Right lobe of liver (tissue), 6 donors: ENCODE measurements at regions not wholly inside any gene's neighbourhood (a gene's known extent, or its start where the extent isn't known, plus 50 kb on each side); places are given as distances from the start of the nearest gene placed in this dataset.

Experiments used
- ATAC-seq, 4 donors: fragments of 200-7000 bp; cut with Tn5 transposase; one replicate each; pipeline ENCODE4 v1.9.1; 2020; ENCODE audit warnings: mild to moderate bottlenecking in 4 of 4, moderate library complexity in 4 of 4
- DNase-seq, 3 donors: peaks; one replicate each; pipeline ENCODE4 v3.0.0-alpha.2; 2020
- H3K27ac ChIP-seq, 3 donors: fragments of 200-600 bp; one replicate each; pipeline ENCODE4 v1.8.0; 2022
- H3K27me3 ChIP-seq, 2 donors: fragments of 200-600 bp; one replicate each; pipeline ENCODE4 v1.8.0; 2022
- H3K36me3 ChIP-seq, 4 donors: fragments of 200-600 bp; sonication (generic) in 1 of 4; one replicate each; pipeline versions ENCODE4 v1.5.1 to v1.8.0; 2017 to 2022; ENCODE audit warnings: control low read depth in 1 of 4
- H3K4me1 ChIP-seq, 4 donors: fragments of 200-600 bp; sonication (generic) in 1 of 4; one replicate each; pipeline versions ENCODE4 v1.5.1 to v1.8.0; 2017 to 2022; ENCODE audit warnings: control low read depth in 1 of 4
- H3K4me3 ChIP-seq, 3 donors: fragments of 200-600 bp; one replicate each; pipeline ENCODE4 v1.8.0; 2022
- H3K9me3 ChIP-seq, 4 donors: fragments of 200-600 bp; sonication (generic) in 1 of 4; one replicate each; pipeline versions ENCODE4 v1.5.1 to v1.8.0; 2017 to 2022; ENCODE audit warnings: control low read depth in 1 of 4
- POLR2A ChIP-seq: fragments of 450-650 bp; IDR thresholded peaks from one replicate; pipeline ENCODE4 v1.6.1; 2017; ENCODE audit warnings: antibody characterized with exemption, mild to moderate bottlenecking
- WGBS: methylation state at CpG from one replicate; pipeline ENCODE4 v1.1.6; 2018; ENCODE audit warnings: low coverage, low lambda C conversion rate; ENCODE audit not compliant: insufficient coverage; ENCODE audit errors: missing lambda C conversion rate; 5-methylcytosine and 5-hydroxymethylcytosine counted together
- intact Hi-C, 2 donors: fragments of 100-400 bp; cut with DNase I; formaldehyde crosslinking; loops; one replicate each; pipeline versions ENCODE4 v1.11.2 to v1.14.1; 2022
- TF ChIP-seq, protein P1 (sequence below), 4 donors: fragments of 200-600 bp in 3 of 4; fragments of 450-650 bp in 1 of 4; IDR thresholded peaks; one replicate each; pipeline versions ENCODE4 v1.5.1 to v1.8.0; 2016 to 2022; ENCODE audit warnings: antibody characterized with exemption in 4 of 4, mild to moderate bottlenecking in 2 of 4
- donor health status: DM: no; HTN: yes; CAD: no.
- donor health status: DM: no; HTN: no; CAD: no.
- donor health status: DM: no; HTN: no; CAD: no.
- donor health status: DM: no; HTN: yes; CAD: no.
- donor health status: DM: no; HTN: yes; CAD: no.

DNA sequence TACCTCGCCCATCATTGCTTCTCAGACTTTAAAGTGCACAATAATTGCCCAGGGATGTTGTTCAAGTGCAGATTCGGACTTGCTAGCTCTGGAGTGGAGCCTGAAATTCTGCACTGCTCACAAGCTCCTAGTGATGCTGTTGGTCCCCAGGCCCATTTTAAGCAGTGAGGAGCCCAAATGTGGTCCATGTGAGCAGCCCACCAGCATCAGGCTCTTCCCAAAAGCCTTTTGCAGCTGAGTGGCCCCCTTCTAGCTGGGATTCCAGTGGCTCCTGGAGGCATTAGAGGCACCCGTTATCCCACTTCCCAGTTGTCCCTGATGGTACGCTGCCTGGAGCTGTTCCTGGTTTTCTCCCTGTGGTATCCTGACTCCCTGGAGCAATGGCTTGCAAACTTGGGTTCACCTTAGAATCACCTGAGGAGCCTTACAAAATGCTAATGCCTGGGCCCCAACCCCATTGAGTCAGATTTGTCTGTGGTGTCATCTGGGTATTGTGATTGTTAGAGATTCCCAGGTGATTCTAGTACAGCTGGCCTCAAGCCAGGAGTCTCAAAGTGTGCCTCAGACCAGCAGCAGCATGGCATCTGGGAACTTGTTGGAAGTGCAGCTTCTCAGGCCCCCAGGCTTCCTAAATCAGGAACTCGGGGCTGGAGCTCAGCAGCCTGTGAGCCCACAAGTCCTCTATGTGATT, 186.9 kb upstream of the SLC24A3 start:
- Histone ChIP-seq H3K4me1 (no peaks in the 10 kb centered on the region), H3K36me3 (no peaks in the 10 kb centered on the region), H3K27me3 (no peaks in the 10 kb centered on the region), H3K9me3 (no peaks in the 10 kb centered on the region), H3K27ac (no peak overlapping the region), H3K4me3 (no peak overlapping the region)
- intact Hi-C loops, result no loop called here
- no peak for DNase-seq
- TF ChIP-seq POLR2A, result no peak
- TF ChIP-seq, protein P1, sequence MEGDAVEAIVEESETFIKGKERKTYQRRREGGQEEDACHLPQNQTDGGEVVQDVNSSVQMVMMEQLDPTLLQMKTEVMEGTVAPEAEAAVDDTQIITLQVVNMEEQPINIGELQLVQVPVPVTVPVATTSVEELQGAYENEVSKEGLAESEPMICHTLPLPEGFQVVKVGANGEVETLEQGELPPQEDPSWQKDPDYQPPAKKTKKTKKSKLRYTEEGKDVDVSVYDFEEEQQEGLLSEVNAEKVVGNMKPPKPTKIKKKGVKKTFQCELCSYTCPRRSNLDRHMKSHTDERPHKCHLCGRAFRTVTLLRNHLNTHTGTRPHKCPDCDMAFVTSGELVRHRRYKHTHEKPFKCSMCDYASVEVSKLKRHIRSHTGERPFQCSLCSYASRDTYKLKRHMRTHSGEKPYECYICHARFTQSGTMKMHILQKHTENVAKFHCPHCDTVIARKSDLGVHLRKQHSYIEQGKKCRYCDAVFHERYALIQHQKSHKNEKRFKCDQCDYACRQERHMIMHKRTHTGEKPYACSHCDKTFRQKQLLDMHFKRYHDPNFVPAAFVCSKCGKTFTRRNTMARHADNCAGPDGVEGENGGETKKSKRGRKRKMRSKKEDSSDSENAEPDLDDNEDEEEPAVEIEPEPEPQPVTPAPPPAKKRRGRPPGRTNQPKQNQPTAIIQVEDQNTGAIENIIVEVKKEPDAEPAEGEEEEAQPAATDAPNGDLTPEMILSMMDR (IDR thresholded peaks at IDR 0.05), result no peak
- ATAC-seq, result no peak
- WGBS, result 41% methylated on average over 4 of the region's 5 CpGs

DNA sequence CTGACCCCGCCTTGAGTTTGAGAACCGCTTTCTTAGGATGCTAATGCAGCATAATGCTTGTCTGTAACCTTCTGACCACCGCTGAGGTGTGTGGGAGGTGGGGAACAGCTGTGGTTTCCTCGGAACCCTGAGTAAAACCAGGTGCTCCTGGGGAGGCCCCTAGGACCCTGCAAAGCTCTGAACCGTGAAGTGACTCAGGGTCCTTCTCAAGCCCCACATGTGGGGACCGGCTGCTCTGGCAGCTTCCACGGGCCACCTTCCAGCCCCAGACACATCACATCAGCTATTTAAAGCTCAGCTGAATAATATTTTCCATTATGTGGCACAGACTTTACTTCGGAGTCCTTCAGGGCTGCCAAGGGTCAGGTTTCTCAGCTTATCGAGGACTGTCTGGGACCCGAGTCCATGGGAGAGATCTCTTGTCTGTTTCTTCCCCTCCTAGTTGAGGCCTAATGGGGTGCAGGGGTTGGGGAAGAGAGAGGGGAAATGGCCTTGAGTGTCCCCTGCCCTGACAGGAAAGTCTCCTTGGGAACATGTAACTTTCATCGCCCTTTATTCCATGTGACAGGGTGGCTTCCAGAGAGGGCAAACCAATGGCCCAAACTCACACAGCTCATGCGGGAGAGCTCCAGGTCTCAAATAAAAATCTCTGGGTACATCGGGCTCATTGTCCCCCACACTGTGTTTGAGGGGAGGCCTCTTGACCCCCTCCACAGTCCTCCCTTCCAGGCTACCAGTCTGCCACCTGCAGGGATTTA, 186.1 kb upstream of the SLC24A3 start:
- Histone ChIP-seq H3K27me3 (no peaks in the 10 kb centered on the region), H3K27ac (no peak overlapping the region), H3K36me3 (no peaks in the 10 kb centered on the region), H3K4me3 (no peak overlapping the region), H3K4me1 (no peaks in the 10 kb centered on the region), H3K9me3 (no peaks in the 10 kb centered on the region)
- intact Hi-C loops, result no loop called here
- TF ChIP-seq, protein P1 (IDR thresholded peaks at IDR 0.05), result no peak
- no peak for TF ChIP-seq POLR2A
- no peak for ATAC-seq
- WGBS, result 66% methylated on average over 8 of the region's 13 CpGs
- DNase-seq, result no peak

DNA sequence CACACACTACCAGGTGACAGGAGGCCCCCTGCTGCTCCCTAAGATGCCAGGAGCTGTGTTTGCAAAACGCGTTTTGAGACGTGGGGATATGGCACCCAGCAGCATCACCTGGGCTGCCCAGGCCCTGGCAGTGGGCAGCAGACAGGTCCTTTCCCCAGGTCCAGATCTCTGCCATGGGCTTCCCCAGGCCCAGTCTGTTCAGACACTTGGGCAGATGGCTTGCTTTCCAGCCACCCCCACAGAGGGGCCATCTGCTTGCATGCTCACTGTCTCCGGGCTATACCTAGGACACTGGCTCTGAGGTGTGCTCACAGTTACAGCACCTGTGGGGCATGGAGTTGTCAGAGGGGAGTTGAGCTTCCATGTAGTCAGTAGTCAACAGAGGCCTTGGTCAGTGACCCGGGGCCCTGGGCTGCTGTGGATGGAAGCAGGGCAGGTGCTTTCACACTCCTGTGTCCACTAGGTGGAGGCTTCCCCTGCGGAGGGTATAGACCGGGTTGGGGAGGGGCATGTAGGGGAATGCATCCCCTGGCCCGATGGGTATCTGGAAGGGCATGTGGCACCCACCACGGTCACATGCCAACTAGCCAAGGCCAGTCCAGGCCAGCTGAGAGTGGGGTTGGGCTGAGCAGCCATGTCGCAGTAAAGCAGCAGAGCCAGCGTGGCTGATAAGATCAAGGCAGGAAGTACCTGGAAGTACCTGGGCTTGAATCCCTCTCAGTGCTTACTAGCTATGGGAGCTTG, 185.4 kb upstream of the SLC24A3 start:
- Histone ChIP-seq H3K4me3 (no peak overlapping the region), H3K36me3 (no peaks in the 10 kb centered on the region), H3K4me1 (no peaks in the 10 kb centered on the region), H3K27me3 (no peaks in the 10 kb centered on the region), H3K27ac (no peak overlapping the region), H3K9me3 (no peaks in the 10 kb centered on the region)
- ATAC-seq (peak in 2 of 4 donors; percentile 18 to 40), DNase-seq (no peak)
- TF ChIP-seq, protein P1 (IDR thresholded peaks at IDR 0.05), result no peak
- TF ChIP-seq POLR2A, result no peak
- intact Hi-C loops, result no loop called here
- 40% methylated on average over 1 of the region's 11 CpGs for WGBS

DNA sequence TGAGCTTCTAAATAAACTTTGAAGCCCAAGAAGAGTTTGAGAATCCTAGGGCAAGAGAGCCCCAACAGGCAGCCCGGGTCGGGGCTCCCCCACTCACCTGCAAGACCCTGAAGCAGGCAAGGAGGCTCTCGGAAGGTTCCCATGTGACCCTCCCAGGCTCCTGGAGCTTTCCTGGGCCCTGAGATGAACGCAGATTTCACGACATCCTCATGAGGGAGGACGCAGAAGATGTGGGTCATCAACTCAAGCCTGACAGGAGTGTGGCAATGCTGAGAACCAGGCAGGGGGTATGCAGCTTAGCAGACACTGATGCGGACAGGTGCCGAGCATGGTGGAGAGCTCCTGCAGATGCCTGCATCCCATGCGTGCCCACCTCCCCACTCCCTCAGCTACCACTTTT, 184.5 kb upstream of the SLC24A3 start:
- TF ChIP-seq, protein P1 (IDR thresholded peaks at IDR 0.05), result no peak
- no peak for TF ChIP-seq POLR2A
- Histone ChIP-seq H3K27ac (no peak overlapping the region), H3K4me1 (no peaks in the 10 kb centered on the region), H3K9me3 (no peaks in the 10 kb centered on the region), H3K4me3 (no peak overlapping the region), H3K27me3 (no peaks in the 10 kb centered on the region), H3K36me3 (no peaks in the 10 kb centered on the region)
- no peak for DNase-seq
- ATAC-seq, result peak in 1 of 4 donors; percentile 24
- intact Hi-C loops, result no loop called here
- WGBS, result no CpG with 5 or more reads among the region's 9 CpGs
